ENCODE measurements at regions not wholly inside any gene's neighbourhood (a gene's known extent, or its start where the extent isn't known, plus 50 kb on each side); places are given as distances from the start of the nearest gene placed in this dataset.

DNA sequence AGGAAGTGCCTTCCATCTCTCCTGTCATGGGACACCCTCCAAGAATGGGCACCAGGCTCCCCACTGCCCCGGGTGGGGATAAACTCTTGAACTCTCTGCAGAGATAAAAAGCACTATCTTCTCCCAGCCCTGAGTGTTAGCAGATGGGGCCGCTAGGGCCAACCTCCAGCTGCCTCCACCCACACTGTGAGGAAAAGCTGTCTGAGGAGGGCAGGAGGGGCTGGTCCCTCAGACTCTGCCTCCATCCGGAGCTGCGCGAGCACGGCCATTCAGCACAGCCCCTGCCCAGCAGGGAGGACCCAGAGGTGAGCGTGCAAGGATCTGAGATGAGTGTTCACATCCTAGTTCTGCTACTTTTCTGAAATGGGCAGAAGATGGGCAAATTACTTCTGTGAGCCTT lies 51.8 kb upstream of the TRABD2B start:
- H3K9me3 ChIP-seq (ENCODE audit: control insufficient read depth, low read length) = no peaks in the 10 kb centered on the region
- no peak overlapping the region for H3K4me3 ChIP-seq (ENCODE audit: low read length)
- peaks cover 59% of the 10 kb centered on the region for H3K4me1 ChIP-seq (ENCODE audit: control insufficient read depth, insufficient read depth, low read length)
- no peaks in the 10 kb centered on the region for H3K27me3 ChIP-seq (replicated peaks; ENCODE audit: control insufficient read depth, insufficient read depth, low read length)
- H3K36me3 ChIP-seq (ENCODE audit: control insufficient read depth, insufficient read depth, low read length, severe bottlenecking) = no peaks in the 10 kb centered on the region
- no peak for DNase-seq (ENCODE audit: low read depth)
- H3K9ac ChIP-seq (ENCODE audit: low read length) = no peak overlapping the region

DNA sequence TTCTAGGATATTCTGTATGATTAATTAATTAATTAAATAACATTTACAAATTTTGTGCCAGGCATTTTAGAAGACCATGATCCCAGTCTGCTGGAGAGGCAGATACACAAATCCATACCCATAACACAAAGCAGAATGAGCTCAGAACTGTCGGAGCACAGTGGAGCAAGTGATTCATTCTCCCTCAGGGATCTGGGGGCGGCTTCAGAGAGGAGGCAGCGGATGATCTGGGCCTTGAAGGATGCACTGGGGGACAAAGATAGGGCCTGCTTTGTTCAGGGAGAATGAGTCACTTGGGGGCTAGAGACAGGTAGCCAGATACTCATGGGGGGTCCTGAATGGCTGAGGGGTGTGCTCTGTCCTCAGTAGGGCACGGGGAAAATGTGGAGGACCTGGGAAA lies 50.9 kb upstream of the TRABD2B start:
- Histone ChIP-seq H3K36me3 (ENCODE audit: control insufficient read depth, insufficient read depth, low read length, severe bottlenecking) (no peaks in the 10 kb centered on the region), H3K27me3 (replicated peaks; ENCODE audit: control insufficient read depth, insufficient read depth, low read length) (no peaks in the 10 kb centered on the region), H3K4me1 (ENCODE audit: control insufficient read depth, insufficient read depth, low read length) (peaks cover 59% of the 10 kb centered on the region), H3K4me3 (ENCODE audit: low read length) (no peak overlapping the region), H3K9me3 (ENCODE audit: control insufficient read depth, low read length) (no peaks in the 10 kb centered on the region), H3K9ac (ENCODE audit: low read length) (peak overlapping the region; percentile 31)
- DNase-seq (ENCODE audit: low read depth) = peak; percentile 56

GRCh38 chr1:48047116-48047515 lies 49.9 kb upstream of the TRABD2B start:
- peak; percentile 19 for DNase-seq (ENCODE audit: low read depth)
- Histone ChIP-seq H3K9me3 (ENCODE audit: control insufficient read depth, low read length) (no peaks in the 10 kb centered on the region), H3K4me1 (ENCODE audit: control insufficient read depth, insufficient read depth, low read length) (peaks cover 51% of the 10 kb centered on the region), H3K27me3 (replicated peaks; ENCODE audit: control insufficient read depth, insufficient read depth, low read length) (peaks cover 3% of the 10 kb centered on the region), H3K36me3 (ENCODE audit: control insufficient read depth, insufficient read depth, low read length, severe bottlenecking) (no peaks in the 10 kb centered on the region), H3K9ac (ENCODE audit: low read length) (peak overlapping the region; percentile 28), H3K4me3 (ENCODE audit: low read length) (no peak overlapping the region)
